NCI-H2081 (cell line): ENCODE measurements at regions not wholly inside any gene's neighbourhood (a gene's known extent, or its start where the extent isn't known, plus 50 kb on each side); places are given as distances from the start of the nearest gene placed in this dataset.
A peak's percentile ranks its signal among the peaks of the same experiment; 100 is the strongest.

Experiments used
- DNase-seq, 2 experiments: peaks; one replicate each; lab custom pipeline; 2025; lab: John Stamatoyannopoulos, UW

DNA sequence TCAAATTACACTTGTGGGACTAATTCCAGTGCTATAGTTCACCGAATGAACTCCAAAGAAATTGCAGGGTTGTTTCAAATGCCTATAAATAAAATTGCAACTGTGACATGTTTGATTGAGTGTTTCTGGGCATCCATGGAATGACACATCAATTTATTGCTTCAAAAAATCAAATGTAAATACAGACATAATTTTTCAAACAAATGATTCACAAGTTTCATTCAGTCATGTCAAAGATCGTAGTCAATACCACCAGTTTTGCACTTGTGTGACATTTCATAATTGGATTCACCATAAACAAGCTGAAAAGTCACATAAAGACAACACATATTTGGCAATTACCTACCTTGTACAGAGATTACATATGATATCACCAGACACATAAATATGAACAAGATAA lies 350.8 kb downstream of the CDH2 start:
- DNase-seq: no peak

DNA sequence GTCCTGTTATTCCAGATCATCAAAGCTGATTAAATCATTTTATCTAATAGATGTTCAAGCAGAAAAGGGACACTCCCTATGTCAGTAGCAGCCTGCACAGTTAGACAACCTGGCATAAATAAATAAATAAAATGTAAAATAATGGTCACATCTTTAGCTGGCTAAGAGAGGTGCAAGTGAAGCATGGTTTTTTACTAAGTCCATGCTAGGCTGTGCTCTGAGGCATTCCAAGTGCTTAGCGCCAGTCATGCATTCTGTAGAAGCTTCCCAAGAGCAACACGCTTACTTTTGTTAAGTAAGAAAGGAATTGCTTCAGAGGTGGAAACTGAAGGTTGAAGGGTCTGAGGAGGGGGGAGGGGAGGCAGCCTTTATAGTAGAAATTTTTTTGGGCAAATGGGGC lies 351.2 kb downstream of the CDH2 start:
- no peak for DNase-seq

DNA sequence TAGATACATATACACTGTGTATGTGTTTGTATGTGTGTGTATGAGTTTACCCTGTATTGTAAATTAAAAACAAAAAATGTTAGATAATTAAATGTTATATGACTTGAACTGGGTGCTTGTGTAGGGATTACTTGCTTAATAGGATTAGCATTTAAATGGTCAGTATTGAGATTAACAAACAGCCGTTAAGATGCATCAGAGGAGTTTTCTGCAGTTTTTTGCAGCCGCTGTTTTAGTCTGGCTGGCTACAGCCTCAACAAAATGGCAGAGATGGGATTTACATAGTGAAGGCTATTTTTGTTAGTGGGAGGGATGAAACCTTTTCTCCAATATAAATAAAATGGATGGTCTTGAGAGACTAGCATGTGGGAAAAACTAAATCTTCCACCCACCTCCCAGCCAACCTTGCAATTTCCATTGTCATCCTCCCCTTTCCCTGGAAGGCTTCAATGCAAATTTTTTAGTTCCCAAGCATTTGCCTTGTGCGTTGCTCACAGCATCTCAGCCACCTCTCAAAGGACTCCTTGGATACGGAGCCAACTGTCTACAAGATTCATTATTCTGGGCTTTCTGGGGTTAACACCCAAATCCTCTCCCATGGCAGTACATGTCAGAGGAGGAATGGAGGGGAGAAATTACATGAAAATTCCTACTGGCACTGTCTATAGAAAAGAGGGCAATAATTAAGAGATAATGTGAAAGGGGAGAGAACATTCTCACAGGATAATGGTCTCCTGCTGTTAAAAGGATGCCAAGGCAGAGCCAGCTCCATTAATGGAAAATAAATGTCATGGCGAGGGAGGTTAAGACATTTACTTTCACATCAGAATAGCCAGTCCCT lies 351.9 kb downstream of the CDH2 start:
- DNase-seq: peak in 1 of 2 experiments; percentile 7

DNA sequence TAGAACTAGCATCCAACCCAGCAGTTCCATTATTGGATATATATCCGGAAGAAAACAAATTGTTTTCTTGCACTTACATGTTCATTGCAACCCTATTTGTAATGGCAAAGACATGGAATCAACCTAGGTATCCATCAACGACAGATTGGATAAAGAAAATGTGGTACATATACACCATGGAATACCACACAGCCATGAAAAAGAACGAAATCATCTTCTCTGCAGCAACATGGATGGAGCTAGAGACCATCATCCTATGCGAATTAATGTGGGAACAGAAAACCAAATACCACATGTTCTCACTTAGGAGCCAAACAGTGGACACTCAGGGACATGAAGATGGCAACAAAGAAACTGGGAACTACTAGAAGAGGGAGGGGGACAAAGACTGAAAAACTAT lies 352.7 kb downstream of the CDH2 start:
- DNase-seq: no peak

DNA sequence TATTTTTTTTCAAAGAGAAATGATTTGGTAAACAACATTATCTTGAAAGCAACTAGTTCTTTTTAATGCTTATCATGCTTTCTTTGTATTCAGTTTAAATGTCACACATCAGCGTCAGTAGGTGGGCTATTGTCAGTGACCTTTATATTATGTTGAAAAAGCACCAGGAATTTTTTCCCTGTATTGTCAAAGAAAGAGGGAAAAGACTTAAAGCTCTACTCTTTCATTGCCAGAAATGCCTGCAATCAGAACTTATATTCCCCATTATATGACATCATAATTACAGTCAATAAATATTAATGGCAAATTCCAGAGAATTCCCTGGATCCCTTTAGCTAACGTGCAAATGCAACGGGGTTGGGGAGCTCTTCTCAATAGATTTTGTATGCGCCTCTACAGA lies 353.9 kb downstream of the CDH2 start:
- DNase-seq: no peak

DNA sequence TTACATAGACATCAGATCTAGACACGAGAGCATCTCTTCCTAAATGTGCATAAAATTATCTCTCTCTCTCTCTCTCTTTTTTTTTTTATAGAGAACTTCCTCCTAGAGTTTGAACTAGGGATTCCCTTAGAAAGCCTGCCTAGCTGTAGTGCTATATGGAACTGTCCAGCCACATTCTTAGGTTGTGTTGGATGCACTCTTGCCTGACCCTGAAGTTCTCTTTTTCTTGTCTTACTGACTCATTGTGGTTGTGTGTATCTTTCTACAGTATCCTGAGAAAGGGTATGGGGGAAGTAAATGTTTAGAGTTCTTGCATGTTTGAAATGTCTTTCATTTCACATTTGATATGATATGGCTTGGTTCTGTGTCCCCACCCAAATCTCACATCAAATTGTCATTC lies 368.2 kb downstream of the CDH2 start:
- DNase-seq: no peak

DNA sequence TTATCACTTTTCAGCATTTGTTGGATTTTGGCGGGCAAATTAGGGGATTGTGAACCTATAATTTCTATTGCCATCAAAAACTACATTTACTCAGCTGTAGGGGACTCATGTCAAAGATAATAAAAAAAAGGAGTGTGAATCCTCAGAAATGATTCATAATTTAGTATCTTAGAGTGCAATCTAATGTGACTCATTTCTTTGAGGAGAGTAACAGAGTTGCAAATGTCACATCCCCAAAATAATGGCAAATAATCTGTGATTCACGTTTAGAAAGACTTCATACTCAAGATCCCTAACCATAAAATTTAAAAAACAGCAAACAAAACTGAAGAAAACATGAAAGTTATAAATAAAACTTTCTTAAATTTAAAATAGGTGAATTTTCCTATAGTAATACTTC lies 373.0 kb downstream of the CDH2 start:
- DNase-seq: no peak

DNA sequence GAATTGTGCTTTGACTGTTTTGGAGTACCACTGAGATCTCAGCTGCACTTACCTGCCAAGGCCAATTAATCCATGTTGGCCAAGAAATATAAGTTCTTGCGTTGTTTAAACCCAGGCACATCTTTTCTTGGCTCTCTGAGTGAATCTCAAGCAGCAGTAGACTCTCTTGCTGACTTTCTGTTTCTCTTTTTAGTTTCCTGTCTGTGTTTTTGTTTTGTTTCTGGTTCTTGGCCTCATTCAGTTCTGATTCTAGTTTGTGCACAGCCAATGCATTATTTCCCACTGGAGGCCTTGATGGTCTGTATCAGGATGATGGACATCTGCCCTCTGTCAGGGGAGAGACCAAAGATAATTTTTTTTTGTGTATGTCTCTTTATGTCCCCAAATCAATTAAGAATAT lies 379.4 kb downstream of the CDH2 start:
- DNase-seq: no peak

DNA sequence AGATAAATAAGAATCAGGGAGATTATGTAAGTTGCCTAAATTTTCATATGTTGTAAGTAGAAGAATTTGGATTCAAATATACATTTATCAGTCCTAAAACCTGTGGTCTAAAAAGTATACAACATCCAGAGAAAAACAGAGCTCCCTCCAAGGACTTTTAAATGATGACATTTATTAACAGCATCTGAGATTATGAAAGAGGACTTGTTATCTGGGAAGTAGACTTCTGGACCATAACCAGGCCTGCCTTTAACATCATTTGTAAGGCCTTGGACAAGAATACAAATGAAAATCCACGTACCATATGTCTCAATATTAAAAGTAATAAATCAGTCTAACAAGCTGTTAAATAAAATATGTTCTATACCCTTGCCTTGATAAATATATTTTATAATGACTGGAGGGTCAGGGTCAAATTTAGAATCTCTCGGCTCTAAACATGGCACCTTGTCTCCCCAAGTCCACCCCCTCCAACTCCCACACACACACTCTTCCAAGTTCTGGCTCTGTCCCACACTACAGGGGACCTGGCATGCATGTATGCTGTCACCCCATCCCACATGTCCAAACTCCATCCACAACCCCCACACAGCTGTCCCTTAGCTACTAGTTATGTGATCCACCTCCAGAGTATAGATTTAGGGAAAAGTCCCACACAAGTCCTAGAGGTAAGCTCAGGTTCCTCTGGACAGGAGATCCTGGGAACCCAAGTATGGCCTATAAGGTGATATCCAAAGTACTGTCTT lies 382.6 kb downstream of the CDH2 start:
- DNase-seq: no peak

DNA sequence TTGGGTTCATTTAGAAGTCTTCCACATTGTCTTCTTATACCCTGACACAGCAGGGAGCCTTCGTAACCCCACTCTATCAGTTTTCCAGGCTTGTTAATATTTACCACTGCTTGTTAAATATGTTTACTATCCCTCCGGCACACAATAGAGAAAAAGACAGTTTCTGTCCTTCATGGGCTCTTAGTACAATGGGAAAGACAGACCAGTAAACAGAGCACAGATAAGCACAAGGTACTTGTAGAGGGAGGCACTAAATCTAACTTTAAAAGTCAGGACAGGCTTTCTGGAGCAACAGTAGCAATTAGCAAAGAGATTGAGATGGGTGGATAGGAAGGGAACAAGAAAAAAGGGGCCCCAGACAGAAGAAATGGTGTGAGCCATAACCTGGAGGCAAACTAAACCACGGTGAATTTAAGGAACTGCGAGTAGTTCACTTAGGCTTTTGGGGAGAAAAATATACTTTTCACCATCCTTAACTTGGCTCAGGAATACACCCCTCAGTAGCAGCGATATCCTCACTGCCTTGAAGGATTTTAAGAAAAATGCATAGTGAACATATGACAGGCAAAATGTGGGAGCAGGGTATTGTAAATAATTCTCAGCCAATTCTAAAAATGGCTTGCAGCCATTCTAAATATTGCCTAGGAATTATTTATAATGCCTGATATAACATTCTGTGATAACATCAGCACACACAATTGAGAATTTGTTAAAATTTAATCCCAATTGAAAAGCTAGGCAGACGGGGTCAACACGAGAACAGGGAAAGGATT lies 383.7 kb downstream of the CDH2 start:
- DNase-seq: no peak

DNA sequence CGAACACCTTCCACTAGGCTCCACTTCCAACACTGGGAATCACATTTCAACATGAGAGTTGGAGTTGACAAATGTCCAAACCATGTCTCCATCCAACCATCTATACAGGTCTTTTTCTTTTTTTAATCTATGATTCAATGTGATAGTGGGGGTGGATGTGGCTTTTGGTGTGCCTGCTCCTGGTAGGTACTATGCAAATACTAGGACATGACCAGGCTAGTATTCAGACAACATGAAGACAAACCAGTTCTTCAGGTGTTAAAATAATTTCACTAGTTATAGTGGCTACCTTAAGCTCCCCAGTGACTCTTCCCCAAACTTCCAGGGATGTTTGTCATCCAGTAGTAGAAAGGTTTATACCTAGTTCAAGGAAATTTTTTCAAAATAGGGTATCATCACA lies 387.5 kb downstream of the CDH2 start:
- DNase-seq: no peak

DNA sequence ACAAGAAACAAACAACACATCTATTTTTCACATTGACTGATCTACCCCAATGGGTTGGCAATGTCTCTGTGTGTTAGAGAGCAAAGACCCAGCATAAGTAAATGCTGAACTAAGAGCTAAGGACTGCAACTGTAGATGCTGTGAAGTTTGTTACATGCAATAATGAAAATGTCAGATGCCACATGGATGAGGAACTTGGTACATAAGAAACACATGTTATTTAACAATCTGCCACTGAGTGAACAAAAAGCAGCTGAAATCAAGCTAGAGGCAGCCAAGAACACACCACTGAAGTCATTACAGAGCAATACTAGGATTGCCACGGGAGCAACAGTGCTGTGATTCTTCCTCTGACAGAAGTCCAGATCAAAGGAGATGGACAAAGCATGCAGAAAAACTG lies 389.4 kb downstream of the CDH2 start:
- no peak for DNase-seq

DNA sequence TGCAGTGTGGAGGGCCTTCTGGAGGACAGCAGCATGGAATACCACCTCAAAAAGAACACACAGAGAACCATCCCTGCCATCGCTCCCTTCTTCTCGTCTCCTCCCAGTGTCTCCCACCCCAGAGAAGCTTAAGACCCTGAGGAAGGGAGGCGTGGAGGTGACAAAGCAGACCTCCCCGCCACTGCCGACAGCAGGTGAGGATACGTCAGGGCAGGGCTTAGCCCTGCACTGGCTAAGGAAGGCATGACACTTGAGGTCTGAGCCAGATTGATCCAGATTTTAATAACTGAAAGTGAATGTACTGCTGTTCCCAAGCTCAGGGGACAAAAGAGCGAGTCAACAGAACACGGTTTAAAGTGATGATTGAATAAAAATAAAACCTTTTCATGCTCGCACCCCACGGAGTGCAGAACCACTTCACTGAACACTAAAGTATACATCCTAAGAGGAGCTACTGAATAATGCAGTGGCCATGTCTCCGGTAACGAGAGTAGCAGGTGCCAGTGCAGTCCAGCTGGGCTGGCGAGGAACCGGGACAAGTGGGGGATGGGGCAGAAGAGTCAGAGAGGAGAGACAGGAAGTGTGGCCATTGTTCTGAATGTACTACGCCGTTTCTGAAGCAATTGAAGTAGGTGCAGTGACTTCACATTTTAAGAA lies 391.0 kb downstream of the CDH2 start:
- DNase-seq: peak; percentile 54 to 80

DNA sequence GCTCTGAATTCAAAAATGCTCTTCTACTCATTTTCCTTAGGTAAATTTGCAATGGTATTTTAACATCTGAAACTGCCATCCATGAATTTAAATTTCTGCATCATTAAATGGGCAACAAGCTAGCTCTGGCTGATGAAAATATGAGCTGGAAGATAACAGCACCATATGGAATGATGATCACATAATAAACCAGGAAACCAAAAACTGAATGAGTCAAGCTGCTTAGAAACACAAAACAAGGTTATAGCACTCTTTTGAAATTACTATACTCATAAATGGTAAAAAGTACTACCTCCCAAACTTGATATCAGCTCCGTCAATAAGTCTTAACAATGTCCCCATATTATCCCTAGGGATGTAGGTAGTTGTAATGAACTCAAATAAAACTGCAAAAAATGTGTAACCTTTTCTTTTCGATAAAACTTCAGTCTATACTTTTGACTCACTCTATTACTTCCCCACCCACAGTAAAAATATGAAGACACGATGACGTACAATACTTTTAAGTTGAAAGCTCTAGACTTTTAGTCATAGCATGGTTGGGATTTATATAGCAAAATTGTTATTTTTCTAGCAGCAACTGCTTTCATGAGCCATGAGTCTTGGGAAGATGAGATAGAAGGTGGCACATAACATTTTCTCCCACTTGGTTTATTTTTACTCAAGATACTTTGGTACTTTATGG lies 396.7 kb downstream of the CDH2 start:
- no peak for DNase-seq

DNA sequence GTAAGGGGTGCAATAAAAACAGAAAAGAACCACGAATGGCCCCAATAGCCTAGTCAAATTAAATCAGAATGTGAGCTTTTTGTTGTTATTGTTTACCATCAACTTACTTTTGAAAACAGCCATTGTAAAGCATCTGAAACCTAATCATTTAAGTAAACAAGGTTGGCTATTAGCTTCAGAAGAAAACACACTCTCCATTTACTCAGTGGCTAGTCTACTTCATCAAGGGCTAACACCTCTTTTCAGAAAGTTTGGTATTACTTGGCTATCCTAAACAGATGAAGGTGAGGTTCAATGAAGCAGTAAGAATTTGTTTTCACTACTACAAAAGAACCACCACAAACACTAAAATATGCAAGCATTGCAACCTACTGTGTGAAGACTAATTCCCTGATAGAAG lies 398.0 kb downstream of the CDH2 start:
- no peak for DNase-seq

DNA sequence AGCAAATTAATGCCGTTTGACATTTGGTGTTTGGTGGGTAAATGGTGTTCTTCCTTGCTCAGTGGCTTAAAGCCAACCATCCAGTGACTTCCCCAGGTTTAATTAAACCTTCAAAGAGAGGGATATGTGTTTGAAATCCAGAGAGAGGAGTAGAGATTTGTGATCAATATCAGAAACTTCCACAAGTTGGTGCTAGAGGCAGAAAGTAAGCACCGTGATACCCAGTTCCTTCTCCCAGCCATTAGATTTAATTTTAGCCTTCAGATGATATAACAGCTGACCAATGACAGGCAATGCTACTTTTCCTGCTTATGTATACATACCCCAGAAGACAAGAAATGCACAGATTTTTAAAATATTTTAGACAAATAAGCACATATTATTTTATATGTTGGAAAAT lies 398.5 kb downstream of the CDH2 start:
- peak; percentile 11 to 37 for DNase-seq

DNA sequence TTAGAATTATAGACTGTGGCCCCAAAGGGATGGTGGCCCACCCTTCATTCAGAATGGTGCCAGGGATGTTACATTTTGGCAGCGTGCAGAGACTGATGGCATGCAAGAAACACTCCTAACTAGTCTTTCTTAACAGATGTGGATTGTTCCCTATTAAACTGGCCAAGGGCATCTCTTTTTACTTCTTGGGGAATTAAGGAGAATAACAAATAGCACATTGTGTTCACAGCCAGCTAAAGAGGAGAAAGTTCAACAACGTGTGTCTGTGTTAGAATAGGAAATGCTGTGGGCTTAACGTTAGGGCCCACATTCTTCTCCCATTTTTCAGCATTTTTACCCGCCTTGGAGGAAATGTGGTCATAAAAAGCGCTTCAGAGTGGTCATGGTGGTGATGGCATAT lies 404.8 kb downstream of the CDH2 start:
- no peak for DNase-seq

DNA sequence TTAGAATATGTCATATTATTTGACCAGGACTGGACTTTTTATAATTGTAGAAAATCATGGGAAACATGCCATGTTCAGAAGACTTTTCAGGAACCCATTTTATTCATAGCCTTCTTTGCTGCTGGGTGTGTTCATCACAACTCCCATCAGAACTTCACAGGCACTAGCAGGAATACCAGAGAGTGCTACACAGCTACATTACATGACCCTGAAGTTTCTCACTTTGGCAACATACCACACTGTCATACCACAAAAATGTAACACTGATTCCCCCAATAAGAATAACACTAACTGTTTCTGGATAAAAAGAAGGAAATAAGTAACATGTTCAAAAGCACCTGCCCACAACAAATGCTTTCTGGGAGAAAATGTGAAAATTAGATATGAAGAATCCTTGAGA lies 405.4 kb downstream of the CDH2 start:
- DNase-seq: no peak

DNA sequence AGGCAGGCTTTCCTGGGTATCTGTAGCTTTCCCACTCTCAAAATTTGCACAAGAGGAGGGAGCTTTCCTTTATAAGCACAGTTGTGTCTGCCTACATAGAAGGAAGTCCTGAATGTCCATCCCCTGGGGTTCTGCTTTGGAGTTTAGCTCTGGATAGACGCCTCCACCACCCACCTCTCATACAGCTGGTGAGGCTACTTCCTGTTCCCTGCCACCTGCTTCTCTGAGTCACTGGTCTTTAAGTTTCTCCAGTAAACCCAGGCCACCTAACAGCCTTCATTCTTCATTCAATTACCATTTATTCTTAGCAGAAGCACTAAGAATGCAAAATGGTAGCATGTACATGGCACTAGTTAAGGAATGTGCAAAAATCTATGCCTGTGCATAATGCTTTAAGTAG lies 407.8 kb downstream of the CDH2 start:
- DNase-seq: no peak

DNA sequence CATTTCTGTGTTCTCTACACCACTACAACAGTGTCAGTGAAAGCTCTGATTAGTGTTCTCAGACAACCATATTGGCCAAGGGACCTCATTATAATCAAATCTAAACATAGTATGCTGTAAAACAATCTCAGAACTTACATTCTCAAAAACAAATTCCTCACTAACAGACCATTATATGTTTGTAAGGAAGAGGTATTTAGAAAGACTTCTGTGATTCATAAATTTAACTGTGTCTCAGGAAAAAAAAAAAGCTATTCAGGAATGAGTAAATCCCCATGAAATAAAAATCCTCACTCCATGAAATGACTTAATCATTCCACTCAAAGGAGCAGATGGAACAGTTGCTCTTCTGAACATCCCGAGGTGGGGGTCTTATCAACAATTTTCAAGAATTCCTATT lies 413.0 kb downstream of the CDH2 start:
- no peak for DNase-seq

DNA sequence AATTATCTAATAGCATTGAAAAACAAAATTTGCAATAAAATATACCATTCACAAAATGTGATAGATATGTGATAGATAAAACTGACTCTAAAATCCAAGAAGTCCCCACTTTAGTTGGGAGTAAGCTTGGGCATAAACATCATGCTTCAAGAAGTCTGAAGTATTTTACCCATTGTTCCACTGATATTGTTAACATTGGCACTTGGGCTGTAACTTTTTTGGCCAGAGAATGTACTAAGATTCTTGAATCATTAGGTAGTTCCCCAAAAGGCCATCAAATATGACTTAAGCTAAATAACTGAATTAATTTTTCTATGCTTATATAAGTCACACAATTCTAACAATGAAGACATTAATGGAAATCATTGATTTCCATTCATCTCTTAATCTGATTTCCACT lies 413.6 kb downstream of the CDH2 start:
- DNase-seq: no peak

DNA sequence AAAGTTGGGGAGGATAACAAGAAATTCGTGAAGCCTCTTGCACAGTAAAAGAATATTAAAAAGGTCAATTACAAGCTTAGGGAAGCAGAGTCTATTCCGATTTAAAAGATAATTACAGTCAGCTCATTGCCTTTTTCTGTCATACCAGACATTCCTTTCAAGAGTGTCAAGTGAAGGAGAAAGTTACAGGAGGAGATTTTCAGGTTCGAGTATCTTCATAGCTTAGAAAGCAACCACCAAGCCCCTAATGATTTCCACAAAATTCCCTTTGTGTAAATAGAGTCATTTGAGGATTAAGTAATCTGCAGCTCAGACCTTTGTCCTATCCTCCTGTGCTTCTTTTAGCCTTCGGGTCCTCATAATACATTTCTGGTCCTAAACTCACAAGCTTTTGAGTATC lies 414.9 kb downstream of the CDH2 start:
- DNase-seq: no peak
